ES-I3 (cell line): ENCODE measurements at regions not wholly inside any gene's neighbourhood (a gene's known extent, or its start where the extent isn't known, plus 50 kb on each side); places are given as distances from the start of the nearest gene placed in this dataset.
A peak's percentile ranks its signal among the peaks of the same experiment; 100 is the strongest.
"Not testable (repeated sequence)": the region's sequence is repeated elsewhere in the genome, so short reads cannot be mapped to it uniquely, and the experiment has no call there.

Experiments
- H3K36me3 ChIP-seq: 2 replicates; pipeline ENCODE4 v1.6.1; 2013; ENCODE audit warnings: mild to moderate bottlenecking, low read length, control low read depth, moderate library complexity; ENCODE audit not compliant: insufficient read depth
- H3K4me1 ChIP-seq: 2 replicates; pipeline ENCODE4 v1.6.1; 2013; ENCODE audit warnings: mild to moderate bottlenecking, control low read depth, low read length; ENCODE audit not compliant: insufficient read depth
- H3K9ac ChIP-seq: 2 replicates; pipeline ENCODE4 v1.6.1; 2013; ENCODE audit warnings: low read depth, mild to moderate bottlenecking, low read length, moderate library complexity
- H3K9me3 ChIP-seq: 2 replicates; pipeline ENCODE4 v1.6.1; 2013; ENCODE audit warnings: mild to moderate bottlenecking, low read length, moderate library complexity; ENCODE audit not compliant: control insufficient read depth, insufficient read depth

- no peaks in the 10 kb centered on the region for H3K36me3 ChIP-seq
- peaks cover 15% of the 10 kb centered on the region for H3K4me1 ChIP-seq
- H3K9me3 ChIP-seq = no peaks in the 10 kb centered on the region
- no peak overlapping the region; the same call in 1 of the 2 replicates for H3K9ac ChIP-seq
These were observed 73.3 kb upstream of the NFE2L3 start for GRCh38 chr7:26078437-26079336.

GRCh38 chr7:26081638-26082037, 70.4 kb upstream of the NFE2L3 start:
- peaks cover 15% of the 10 kb centered on the region for H3K4me1 ChIP-seq
- H3K9me3 ChIP-seq = no peaks in the 10 kb centered on the region
- H3K36me3 ChIP-seq = no peaks in the 10 kb centered on the region
- H3K9ac ChIP-seq = no peak overlapping the region

- no peaks in the 10 kb centered on the region for H3K36me3 ChIP-seq
- H3K9me3 ChIP-seq = no peaks in the 10 kb centered on the region
- peaks cover 15% of the 10 kb centered on the region for H3K4me1 ChIP-seq
- no peak overlapping the region for H3K9ac ChIP-seq
These were observed 68.9 kb upstream of the NFE2L3 start for GRCh38 chr7:26083113-26083512.

- H3K9ac ChIP-seq = no peak overlapping the region
These were observed 67.6 kb upstream of the NFE2L3 start for GRCh38 chr7:26084418-26084817.

GRCh38 chr7:26085771-26086170, 66.2 kb upstream of the NFE2L3 start:
- Histone ChIP-seq H3K36me3 (no peaks in the 10 kb centered on the region), H3K9ac (no peak overlapping the region)

More at GRCh38 chr7:26084418-26084817, 67.6 kb upstream of the NFE2L3 start:
- Histone ChIP-seq H3K9me3 (no peaks in the 10 kb centered on the region), H3K36me3 (no peaks in the 10 kb centered on the region), H3K4me1 (peaks cover 15% of the 10 kb centered on the region)

GRCh38 chr7:26087321-26088091, 64.5 kb upstream of the NFE2L3 start:
- H3K4me1 ChIP-seq = peaks cover 11% of the 10 kb centered on the region; the same call in 1 of the 2 replicates
- H3K36me3 ChIP-seq = no peaks in the 10 kb centered on the region
- no peak overlapping the region for H3K9ac ChIP-seq
- H3K9me3 ChIP-seq = no peaks in the 10 kb centered on the region

More at GRCh38 chr7:26085771-26086170, 66.2 kb upstream of the NFE2L3 start:
- Histone ChIP-seq H3K4me1 (peaks cover 19% of the 10 kb centered on the region), H3K9me3 (no peaks in the 10 kb centered on the region)

- H3K9ac ChIP-seq, H3K4me1 ChIP-seq, H3K9me3 ChIP-seq, H3K36me3 ChIP-seq: not testable (repeated sequence)
These were observed 62.5 kb upstream of the NFE2L3 start for GRCh38 chr7:26089469-26089868.

GRCh38 chr7:26090927-26091519, 61.0 kb upstream of the NFE2L3 start:
- Histone ChIP-seq H3K4me1 (peaks cover 5% of the 10 kb centered on the region; the same call in 1 of the 2 replicates), H3K9me3 (no peaks in the 10 kb centered on the region), H3K36me3 (no peaks in the 10 kb centered on the region), H3K9ac (peak overlapping the region; percentile 29; the same call in 1 of the 2 replicates)

GRCh38 chr7:26091933-26092332, 60.1 kb upstream of the NFE2L3 start:
- Histone ChIP-seq H3K9me3 (no peaks in the 10 kb centered on the region), H3K36me3 (no peaks in the 10 kb centered on the region), H3K4me1 (peaks cover 5% of the 10 kb centered on the region; the same call in 1 of the 2 replicates), H3K9ac (no peak overlapping the region)

GRCh38 chr7:26093023-26093422, 59.0 kb upstream of the NFE2L3 start:
- no peaks in the 10 kb centered on the region for H3K9me3 ChIP-seq
- H3K36me3 ChIP-seq = no peaks in the 10 kb centered on the region
- H3K4me1 ChIP-seq = peaks cover 11% of the 10 kb centered on the region
- H3K9ac ChIP-seq = no peak overlapping the region

- Histone ChIP-seq H3K36me3 (no peaks in the 10 kb centered on the region), H3K9ac (no peak overlapping the region), H3K4me1 (peaks cover 9% of the 10 kb centered on the region), H3K9me3 (no peaks in the 10 kb centered on the region)
These were observed 55.9 kb upstream of the NFE2L3 start for GRCh38 chr7:26096136-26096535.

GRCh38 chr7:26097837-26098668, 53.9 kb upstream of the NFE2L3 start:
- H3K9ac ChIP-seq = no peak overlapping the region
- H3K9me3 ChIP-seq = no peaks in the 10 kb centered on the region
- no peaks in the 10 kb centered on the region for H3K36me3 ChIP-seq
- H3K4me1 ChIP-seq = peaks cover 13% of the 10 kb centered on the region

- Histone ChIP-seq H3K9ac (no peak overlapping the region), H3K9me3 (no peaks in the 10 kb centered on the region), H3K4me1 (peaks cover 17% of the 10 kb centered on the region), H3K36me3 (no peaks in the 10 kb centered on the region)
These were observed 52.8 kb upstream of the NFE2L3 start for GRCh38 chr7:26099236-26099635.
